ENCODE measurements at regions not wholly inside any gene's neighbourhood (a gene's known extent, or its start where the extent isn't known, plus 50 kb on each side); places are given as distances from the start of the nearest gene placed in this dataset.

GRCh38 chr15:39435244-39435643 is 145.6 kb upstream of the THBS1 start:
- H3K36me3 ChIP-seq (ENCODE audit: control insufficient read depth, low read length), result no peaks in the 10 kb centered on the region
- no peaks in the 10 kb centered on the region for H4K20me1 ChIP-seq (ENCODE audit: control insufficient read depth, insufficient read depth, low read depth, low read length)
- H3K4me3 ChIP-seq (ENCODE audit: low read length), result no peak overlapping the region
- no peaks in the 10 kb centered on the region for H3F3A ChIP-seq (ENCODE audit: control insufficient read depth, insufficient read depth)
- H3K4me1 ChIP-seq (ENCODE audit: control insufficient read depth, low read length), result no peaks in the 10 kb centered on the region
- H3K27ac ChIP-seq (ENCODE audit: low read depth, low read length), result no peak overlapping the region
- no peak overlapping the region for H3K4me2 ChIP-seq (ENCODE audit: low read length)
- H3K9me2 ChIP-seq (replicated peaks; ENCODE audit: control insufficient read depth, low read length), result no peaks in the 10 kb centered on the region
- TF ChIP-seq EZH2phosphoT487 (IDR thresholded peaks at IDR 0.05; ENCODE audit: borderline replicate concordance, low read length) (no peak), CTCF (IDR thresholded peaks at IDR 0.05; ENCODE audit: low read depth, low read length, poor library complexity, severe bottlenecking) (no peak)
- no peaks in the 10 kb centered on the region for H3K79me2 ChIP-seq (ENCODE audit: control insufficient read depth, low read length)
- no peaks in the 10 kb centered on the region for H3K27me3 ChIP-seq (ENCODE audit: control insufficient read depth, low read length)
- H3K9me3 ChIP-seq (ENCODE audit: control insufficient read depth, insufficient read depth, low read length), result no peaks in the 10 kb centered on the region

GRCh38 chr15:39438260-39438659 is 142.6 kb upstream of the THBS1 start:
- Histone ChIP-seq H3K4me2 (ENCODE audit: low read length) (no peak overlapping the region), H3K36me3 (ENCODE audit: control insufficient read depth, low read length) (no peaks in the 10 kb centered on the region), H3F3A (ENCODE audit: control insufficient read depth, insufficient read depth) (no peaks in the 10 kb centered on the region), H3K27ac (ENCODE audit: low read depth, low read length) (no peak overlapping the region), H3K27me3 (ENCODE audit: control insufficient read depth, low read length) (no peaks in the 10 kb centered on the region), H3K9me3 (ENCODE audit: control insufficient read depth, insufficient read depth, low read length) (no peaks in the 10 kb centered on the region), H3K4me1 (ENCODE audit: control insufficient read depth, low read length) (no peaks in the 10 kb centered on the region), H4K20me1 (ENCODE audit: control insufficient read depth, insufficient read depth, low read depth, low read length) (no peaks in the 10 kb centered on the region), H3K4me3 (ENCODE audit: low read length) (no peak overlapping the region), H3K79me2 (ENCODE audit: control insufficient read depth, low read length) (no peaks in the 10 kb centered on the region), H3K9me2 (replicated peaks; ENCODE audit: control insufficient read depth, low read length) (no peaks in the 10 kb centered on the region)
- TF ChIP-seq EZH2phosphoT487 (IDR thresholded peaks at IDR 0.05; ENCODE audit: borderline replicate concordance, low read length) (no peak), CTCF (IDR thresholded peaks at IDR 0.05; ENCODE audit: low read depth, low read length, poor library complexity, severe bottlenecking) (no peak)

DNA sequence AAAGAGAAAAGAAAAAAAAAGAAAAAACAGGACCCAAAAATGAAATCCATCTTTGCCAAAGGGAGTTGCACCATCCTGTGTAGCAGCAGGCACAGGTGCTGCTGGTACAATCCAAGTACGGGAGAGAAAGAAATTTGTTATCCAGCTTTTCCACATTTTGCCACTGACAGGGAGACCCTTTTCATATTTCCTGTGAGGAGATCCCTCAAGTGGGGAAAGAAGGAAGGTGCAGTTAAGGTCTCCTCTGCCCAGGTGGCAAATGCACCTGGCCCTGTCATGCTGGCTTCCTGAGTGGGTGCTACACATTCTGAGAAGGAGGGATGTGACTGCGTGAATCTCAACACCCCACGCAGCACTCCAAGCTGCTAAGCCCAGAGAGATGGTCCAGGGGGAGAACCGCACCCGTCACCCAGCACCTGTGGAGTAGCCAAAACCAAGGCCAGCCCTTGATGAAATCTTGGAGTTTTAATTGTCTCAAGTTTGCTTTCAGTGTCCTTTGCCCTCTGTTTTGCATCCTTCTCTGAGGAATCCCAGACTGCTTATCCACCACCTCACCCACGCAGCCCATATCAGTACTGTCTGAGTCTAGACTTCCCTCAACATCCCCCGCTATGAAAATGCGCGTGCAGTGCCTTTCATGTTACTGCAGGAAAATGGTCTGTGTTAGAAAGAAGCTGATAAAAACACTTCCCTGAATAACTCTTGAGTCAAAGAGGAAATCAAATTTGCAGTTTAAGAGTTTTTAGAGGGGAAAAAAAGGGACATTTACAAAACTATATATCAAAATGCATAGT is 141.9 kb upstream of the THBS1 start:
- no peaks in the 10 kb centered on the region for H3K79me2 ChIP-seq (ENCODE audit: control insufficient read depth, low read length)
- H3K36me3 ChIP-seq (ENCODE audit: control insufficient read depth, low read length), result no peaks in the 10 kb centered on the region
- H3K4me2 ChIP-seq (ENCODE audit: low read length), result no peak overlapping the region
- H4K20me1 ChIP-seq (ENCODE audit: control insufficient read depth, insufficient read depth, low read depth, low read length), result no peaks in the 10 kb centered on the region
- H3K4me3 ChIP-seq (ENCODE audit: low read length), result no peak overlapping the region
- no peaks in the 10 kb centered on the region for H3K9me3 ChIP-seq (ENCODE audit: control insufficient read depth, insufficient read depth, low read length)
- no peaks in the 10 kb centered on the region for H3K9me2 ChIP-seq (replicated peaks; ENCODE audit: control insufficient read depth, low read length)
- no peaks in the 10 kb centered on the region for H3K4me1 ChIP-seq (ENCODE audit: control insufficient read depth, low read length)
- no peak overlapping the region for H3K27ac ChIP-seq (ENCODE audit: low read depth, low read length)
- no peaks in the 10 kb centered on the region for H3K27me3 ChIP-seq (ENCODE audit: control insufficient read depth, low read length)
- TF ChIP-seq EZH2phosphoT487 (IDR thresholded peaks at IDR 0.05; ENCODE audit: borderline replicate concordance, low read length), result no peak
- TF ChIP-seq CTCF (IDR thresholded peaks at IDR 0.05; ENCODE audit: low read depth, low read length, poor library complexity, severe bottlenecking), result no peak
- no peaks in the 10 kb centered on the region for H3F3A ChIP-seq (ENCODE audit: control insufficient read depth, insufficient read depth)
